Stimulated activated CD4-positive, alpha-beta T cell treated with anti-CD3 and anti-CD28 coated beads, Interleukin-4, amount 100 ng/mL, for 24 hours (primary cell): ENCODE measurements at regions not wholly inside any gene's neighbourhood (a gene's known extent, or its start where the extent isn't known, plus 50 kb on each side); places are given as distances from the start of the nearest gene placed in this dataset.
"Not testable (repeated sequence)": the region's sequence is repeated elsewhere in the genome, so short reads cannot be mapped to it uniquely, and the experiment has no call there.

ENCODE experiments used
- DNase-seq: peaks from one replicate; pipeline ENCODE4 v3.0.0-alpha.2; 2020

DNA sequence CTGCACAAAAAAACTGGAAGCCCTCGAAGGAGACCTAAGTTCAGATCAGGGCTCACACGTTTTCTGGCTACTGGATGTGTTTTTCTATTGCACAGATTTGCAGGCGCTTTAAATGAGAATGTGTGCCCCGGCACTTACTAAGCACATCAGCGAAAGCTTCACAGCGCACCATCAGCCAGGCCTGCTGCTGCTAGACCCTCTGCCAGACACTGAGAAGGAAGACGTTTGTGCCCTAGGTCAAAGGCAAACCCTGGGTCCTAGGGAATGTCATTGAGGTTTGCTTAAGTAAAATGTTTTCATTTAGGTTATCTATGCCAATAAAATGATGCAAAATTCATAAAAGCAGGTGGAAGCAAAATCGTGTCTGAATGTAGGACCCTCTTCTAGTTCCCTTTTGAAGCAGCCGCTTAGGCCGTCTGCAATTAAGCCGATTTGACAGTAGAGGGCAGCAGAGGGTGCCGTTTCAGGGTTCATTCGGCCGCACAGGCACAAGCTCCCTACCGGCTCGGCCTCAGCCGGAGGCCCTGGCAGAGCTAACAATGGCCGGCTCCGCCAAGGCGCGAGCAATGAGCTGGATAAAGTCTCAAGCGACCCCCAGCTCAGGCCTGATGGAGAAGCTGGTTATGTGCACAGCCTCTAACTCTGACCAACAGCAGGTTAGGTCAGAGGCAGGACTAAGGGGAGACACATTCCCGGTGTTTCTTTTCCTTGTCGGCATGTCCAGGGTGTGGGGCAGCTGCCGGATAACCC lies 107.2 kb upstream of the FOXA2 start:
- peak; percentile 37 for DNase-seq

- DNase-seq: no peak
Measured at GRCh38 chr20:22692119-22692475, 107.7 kb upstream of the FOXA2 start.

DNA sequence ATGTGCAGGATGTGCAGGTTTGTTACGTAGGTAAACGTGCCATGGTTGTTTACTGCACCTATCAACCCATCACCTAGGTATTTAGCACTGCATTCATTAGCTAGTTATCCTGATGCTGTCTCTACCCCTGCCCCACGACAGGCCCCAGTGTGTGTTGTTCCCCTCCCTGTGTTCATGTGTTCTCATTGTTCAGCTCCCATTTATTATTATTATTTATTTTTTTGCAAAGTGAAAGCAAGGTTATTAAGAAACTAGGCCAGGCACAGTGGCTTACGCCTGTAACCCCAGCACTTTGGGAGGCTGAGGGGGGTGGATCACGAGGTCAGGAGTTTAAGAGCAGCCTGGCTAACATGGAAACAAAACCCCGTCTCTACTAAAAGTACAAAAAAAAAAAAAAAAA lies 108.2 kb upstream of the FOXA2 start:
- DNase-seq: not testable (repeated sequence)

- DNase-seq: no peak
Measured at GRCh38 chr20:22696759-22697158, 112.4 kb upstream of the FOXA2 start.

DNA sequence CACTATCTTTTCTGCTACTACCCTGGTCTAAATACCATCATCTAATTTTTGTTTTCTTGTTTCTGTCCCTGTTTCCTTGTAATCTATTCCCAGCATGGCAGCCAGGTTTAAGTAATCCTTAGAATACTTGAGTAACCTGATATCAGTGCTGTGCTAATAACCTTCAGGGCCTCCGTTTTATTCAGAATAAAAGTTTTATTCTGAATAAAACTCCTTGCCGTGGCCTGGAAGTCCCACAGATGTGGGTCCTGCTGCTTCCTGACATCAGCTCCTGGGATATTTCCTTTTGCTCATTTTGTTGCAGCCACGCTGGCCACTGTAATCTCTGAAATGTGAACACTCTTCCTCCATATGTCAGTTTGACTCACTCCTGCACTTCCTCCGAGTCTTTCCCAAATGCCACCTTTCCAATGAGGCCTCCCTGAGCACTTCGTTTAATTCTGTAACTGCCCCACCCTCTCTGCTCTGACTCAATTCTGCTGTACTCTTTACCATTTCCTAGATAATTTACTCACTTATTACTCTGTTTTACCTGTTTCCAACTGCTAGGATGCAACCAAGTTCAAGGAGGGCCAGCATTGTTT lies 114.0 kb upstream of the FOXA2 start:
- DNase-seq: no peak

DNA sequence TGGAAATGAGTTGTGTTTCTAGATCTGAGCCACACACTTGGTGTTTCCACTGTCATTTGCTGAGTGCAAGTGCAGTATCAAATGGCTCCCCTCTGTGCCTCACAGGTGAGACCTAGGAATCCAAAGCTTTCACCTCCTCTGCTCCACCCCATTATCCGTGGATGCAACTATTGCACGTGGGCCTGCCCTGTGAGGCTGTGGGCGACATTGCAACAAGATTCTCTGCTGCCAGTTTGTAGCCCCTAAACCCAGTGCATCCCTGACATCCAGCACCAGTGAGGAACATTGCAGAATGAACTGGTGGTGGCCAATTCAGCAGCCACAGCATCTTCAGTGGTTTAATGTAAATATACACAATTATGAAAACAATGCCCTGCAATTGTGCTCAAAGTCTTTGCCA lies 115.0 kb upstream of the FOXA2 start:
- no peak for DNase-seq

- no peak for DNase-seq
Measured at GRCh38 chr20:22700367-22700766, 116.0 kb upstream of the FOXA2 start.

GRCh38 chr20:22701679-22702308 lies 117.4 kb upstream of the FOXA2 start:
- DNase-seq: no peak

GRCh38 chr20:22703843-22704242 lies 119.5 kb upstream of the FOXA2 start:
- no peak for DNase-seq

GRCh38 chr20:22711971-22712755 lies 127.8 kb upstream of the FOXA2 start:
- DNase-seq: no peak

DNA sequence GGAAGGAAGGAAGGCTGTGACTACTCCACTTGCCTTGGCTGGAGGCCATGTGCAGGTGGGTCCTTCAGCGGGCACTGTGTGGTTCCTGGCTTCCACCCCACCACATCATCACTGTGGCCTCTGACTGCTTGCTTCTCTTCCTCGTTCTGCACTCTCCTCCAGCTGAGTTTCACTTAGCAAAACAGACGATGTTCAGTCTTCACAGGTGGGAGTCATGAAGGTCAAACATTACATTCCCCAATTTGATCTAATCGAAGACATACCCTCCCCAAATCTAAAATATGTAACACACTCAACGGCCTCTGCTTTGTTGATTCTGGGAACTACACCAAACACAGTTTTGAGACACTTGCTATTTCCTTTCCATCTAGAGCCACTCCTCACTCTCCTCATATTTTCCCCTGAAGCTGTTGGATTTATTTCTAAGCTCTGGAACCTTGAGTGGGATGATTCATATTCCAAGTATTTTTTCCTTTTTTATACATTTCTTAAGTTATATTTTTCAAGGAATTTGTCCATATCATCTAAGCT lies 132.5 kb upstream of the FOXA2 start:
- no peak for DNase-seq

DNA sequence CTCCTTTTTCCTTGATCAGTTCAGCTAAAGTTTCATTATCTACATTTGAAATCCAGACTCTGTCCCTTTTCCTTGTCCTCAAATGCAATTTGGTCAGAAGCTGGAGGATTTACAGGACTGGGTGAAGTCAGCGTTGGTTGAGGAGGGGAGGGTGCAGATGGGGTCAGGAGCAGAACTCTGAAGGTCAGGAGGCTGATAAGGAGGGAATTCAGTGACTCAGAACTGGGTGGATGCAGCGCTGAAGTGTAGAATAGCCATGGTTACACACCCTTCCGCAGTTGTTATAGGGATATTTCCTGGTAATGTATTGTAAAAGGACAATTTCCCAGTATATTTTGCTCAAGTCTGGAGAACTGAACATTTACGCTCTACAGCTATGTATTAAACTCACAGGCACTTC lies 133.1 kb upstream of the FOXA2 start:
- no peak for DNase-seq

DNA sequence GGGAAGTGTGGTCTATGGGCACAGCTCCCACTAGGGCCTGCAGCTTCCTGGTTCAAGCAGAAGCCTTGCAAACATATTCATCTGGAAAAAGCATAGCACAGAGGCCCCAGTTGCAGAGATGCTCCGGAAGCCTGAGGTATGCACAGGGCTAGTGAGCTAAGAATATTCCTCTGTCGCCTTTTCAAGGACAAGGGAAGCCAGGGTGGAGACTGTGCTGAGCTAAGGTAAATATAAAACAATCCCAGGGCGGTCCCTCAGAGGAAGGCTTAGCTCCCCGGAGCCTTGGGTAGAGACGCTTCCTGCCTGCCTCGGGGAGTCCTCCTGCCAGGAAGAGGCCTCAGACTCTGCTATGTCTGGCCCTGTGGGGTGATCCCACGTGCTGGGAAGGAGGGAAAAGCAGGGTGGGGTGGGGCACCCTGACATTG lies 134.8 kb upstream of the FOXA2 start:
- no peak for DNase-seq

GRCh38 chr20:22720206-22720605 lies 135.8 kb upstream of the FOXA2 start:
- DNase-seq: no peak

GRCh38 chr20:22722811-22723210 lies 138.4 kb upstream of the FOXA2 start:
- no peak for DNase-seq

DNA sequence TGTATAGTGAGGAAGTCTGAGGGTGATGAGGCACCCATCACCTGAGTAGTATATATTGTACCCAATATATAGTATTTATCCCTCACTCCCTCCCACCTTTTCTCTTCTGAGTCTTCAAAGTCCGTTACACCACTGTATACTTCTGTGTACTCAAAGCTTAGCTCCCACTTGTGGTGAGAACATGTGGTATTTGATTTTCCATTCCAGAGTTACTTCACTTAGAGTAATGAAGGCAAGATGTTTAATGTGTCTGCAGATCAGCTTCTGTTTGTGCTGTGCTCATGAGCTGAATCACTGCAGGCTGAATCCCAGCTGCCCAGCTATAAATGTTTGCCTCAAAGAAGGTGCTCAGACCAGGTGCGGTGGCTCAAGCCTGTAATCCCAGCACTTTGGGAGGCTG lies 139.3 kb upstream of the FOXA2 start:
- DNase-seq: no peak

- no peak for DNase-seq
Measured at GRCh38 chr20:22728146-22728745, 143.9 kb upstream of the FOXA2 start.

DNA sequence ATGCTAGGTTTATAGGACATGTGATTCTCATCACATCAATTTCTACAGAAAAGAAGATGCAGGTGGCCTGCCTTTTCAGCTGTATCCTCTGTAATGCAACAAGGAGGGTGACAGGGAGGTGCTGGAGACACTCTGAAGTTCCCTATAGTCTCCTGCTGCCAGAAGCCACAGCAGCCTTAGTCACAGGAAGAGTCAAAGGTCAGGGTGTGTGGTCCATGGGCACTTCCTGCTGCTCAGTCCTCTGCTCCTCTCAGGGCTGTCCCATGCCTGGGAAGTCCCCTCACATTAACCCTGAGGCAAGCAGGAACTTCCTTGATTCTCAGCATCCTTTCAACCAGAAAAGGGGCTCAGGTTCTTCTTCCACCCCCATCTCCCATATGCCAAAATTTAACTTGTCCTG lies 144.8 kb upstream of the FOXA2 start:
- DNase-seq: no peak

DNA sequence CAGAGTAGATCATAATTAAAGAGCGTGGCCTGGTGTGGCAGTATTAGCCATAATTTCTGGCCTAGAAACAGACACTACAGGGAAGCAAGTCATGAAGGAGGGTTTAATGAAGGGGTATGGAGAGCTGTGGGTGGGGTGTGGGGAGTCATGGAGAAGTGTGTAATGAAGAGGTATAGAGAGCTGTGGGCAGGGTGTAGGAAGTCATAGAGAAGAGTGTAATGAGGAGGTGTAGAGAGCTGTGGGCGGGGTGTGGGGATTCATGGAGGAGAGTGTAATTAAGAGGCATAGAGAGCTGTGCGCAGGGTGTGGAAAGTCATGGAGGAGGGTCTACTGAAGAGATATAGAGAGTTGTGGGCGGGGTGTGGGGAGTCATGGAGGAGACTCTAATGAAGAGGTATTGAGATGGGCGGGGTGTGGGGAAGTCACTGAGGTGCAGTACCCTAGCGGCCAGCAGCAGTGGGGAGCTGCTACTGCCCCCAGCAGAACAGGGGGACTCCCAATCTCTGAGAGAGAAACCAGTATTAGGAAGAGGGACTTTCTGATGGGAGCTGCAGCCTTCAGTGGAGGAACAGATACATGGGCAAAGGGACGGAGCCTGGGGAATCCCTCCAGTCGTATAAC lies 145.4 kb upstream of the FOXA2 start:
- DNase-seq: no peak

DNA sequence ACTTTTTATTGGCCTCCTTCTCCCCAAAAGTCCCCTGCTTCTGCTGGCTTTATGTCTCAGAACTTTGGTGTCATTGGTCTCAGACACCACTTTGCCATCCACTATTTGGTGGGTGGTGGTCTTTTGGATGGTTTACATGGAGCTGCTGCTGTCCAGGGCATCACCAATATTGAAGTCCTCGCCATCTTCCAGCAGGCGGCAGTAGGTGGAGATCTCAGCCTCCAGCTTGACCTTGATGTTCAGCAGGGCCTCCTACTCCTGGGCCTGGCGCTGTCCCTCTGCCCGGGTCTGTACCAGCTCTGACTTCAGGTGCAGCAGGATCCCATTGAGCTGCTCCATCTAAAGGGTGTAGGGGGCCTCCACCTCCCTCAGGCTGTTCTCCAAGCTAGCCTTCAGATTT lies 148.4 kb upstream of the FOXA2 start:
- DNase-seq: no peak

GRCh38 chr20:22734946-22735647 lies 150.7 kb upstream of the FOXA2 start:
- DNase-seq: not testable (repeated sequence)

DNA sequence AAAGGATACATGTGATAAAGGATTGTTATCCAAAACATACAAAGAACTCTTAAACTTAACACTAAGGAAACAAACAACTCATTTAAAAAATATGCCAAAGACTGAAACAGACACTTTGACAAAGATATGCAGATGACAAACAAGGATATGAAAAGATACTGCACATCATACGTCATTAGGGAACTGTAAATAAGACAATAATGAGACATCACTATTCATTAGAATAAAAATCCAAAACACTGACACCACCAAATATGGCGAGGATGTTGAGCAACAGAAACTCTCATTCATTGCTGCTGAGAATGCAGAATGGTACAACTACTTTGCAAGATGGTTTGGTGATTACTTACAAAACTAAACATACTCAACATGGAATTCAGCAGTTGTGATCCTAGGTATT lies 156.5 kb upstream of the FOXA2 start:
- DNase-seq: no peak
